C4-2B (cell line): ENCODE measurements at regions not wholly inside any gene's neighbourhood (a gene's known extent, or its start where the extent isn't known, plus 50 kb on each side); places are given as distances from the start of the nearest gene placed in this dataset.

ENCODE experiments used
- ZFX ChIP-seq: fragments of 450-650 bp; IDR thresholded peaks from 2 replicates; pipeline ENCODE4 v1.6.1; 2017
- TF ChIP-seq, protein P1 (sequence below): fragments of 450-650 bp; conservative IDR thresholded peaks from 2 replicates; pipeline ENCODE4 v1.5.1; 2017; ENCODE audit warnings: mild to moderate bottlenecking

DNA sequence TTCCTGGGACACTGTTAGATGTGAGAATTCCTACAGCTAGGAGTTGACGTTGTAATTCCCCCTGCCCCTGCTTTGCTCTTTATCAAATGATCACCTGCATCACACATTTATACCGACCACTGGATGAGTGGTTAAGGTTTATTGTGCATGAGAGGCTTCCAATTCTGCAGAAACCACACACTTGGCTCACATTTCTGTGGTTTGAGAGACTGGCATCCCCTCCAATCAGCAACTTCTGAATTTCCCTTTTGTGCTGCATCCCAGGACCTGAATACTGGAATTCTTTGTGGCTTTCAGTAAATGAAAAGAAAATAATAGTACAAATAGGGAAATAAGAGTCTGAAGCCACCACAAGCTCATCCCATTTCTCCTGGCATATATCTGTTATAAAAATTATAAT lies 628.7 kb upstream of the PIK3C3 start:
- TF ChIP-seq, protein P1, sequence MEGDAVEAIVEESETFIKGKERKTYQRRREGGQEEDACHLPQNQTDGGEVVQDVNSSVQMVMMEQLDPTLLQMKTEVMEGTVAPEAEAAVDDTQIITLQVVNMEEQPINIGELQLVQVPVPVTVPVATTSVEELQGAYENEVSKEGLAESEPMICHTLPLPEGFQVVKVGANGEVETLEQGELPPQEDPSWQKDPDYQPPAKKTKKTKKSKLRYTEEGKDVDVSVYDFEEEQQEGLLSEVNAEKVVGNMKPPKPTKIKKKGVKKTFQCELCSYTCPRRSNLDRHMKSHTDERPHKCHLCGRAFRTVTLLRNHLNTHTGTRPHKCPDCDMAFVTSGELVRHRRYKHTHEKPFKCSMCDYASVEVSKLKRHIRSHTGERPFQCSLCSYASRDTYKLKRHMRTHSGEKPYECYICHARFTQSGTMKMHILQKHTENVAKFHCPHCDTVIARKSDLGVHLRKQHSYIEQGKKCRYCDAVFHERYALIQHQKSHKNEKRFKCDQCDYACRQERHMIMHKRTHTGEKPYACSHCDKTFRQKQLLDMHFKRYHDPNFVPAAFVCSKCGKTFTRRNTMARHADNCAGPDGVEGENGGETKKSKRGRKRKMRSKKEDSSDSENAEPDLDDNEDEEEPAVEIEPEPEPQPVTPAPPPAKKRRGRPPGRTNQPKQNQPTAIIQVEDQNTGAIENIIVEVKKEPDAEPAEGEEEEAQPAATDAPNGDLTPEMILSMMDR, result no peak
- TF ChIP-seq ZFX, result no peak
